Activated effector memory CD4-positive, alpha-beta T cell treated with anti-CD3 and anti-CD28 coated beads, Interleukin-2, amount 50 U/mL, for 16 hours (primary cell): ENCODE measurements at regions not wholly inside any gene's neighbourhood (a gene's known extent, or its start where the extent isn't known, plus 50 kb on each side); places are given as distances from the start of the nearest gene placed in this dataset.

Experiments used
- DNase-seq: peaks from one replicate; pipeline ENCODE4 v3.0.0-alpha.2; 2020

DNA sequence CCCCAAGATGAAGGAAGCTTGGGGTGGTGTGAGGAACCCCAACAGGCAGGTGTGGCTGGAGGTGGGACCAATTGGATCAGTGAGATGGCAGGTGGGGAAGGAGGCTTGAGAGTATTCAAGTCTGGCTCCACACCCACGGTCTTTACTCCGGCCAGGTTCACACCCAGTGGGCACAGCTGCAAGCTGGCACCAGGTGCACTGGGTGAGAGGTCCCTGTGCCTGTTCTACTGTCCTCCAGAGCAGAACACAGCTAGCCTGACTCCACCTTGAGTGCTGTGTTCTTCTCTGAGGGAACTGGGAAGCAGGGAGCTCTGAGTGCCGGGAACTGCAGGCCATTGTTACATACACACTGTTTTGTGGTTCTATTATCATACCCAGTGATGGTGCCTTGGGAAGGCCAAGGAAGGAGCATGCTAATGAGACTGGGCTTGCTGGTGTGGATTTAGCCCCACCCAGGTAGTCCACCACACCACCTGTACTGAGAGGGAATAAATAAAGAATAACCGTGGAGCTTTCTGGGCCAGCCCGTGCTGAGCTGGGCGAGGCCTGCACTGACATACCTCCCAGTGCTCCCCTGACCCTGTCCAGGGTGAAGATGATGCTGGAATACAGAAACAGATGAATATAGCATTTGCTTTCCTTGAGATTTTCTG lies 93.4 kb downstream of the ABHD5 start:
- DNase-seq = no peak

GRCh38 chr3:43784640-43785011 lies 93.9 kb downstream of the ABHD5 start:
- DNase-seq = no peak

- no peak for DNase-seq
Observed at GRCh38 chr3:43785551-43785950, 94.8 kb downstream of the ABHD5 start.

- DNase-seq = no peak
Observed at GRCh38 chr3:43786102-43786501, 95.4 kb downstream of the ABHD5 start.

DNA sequence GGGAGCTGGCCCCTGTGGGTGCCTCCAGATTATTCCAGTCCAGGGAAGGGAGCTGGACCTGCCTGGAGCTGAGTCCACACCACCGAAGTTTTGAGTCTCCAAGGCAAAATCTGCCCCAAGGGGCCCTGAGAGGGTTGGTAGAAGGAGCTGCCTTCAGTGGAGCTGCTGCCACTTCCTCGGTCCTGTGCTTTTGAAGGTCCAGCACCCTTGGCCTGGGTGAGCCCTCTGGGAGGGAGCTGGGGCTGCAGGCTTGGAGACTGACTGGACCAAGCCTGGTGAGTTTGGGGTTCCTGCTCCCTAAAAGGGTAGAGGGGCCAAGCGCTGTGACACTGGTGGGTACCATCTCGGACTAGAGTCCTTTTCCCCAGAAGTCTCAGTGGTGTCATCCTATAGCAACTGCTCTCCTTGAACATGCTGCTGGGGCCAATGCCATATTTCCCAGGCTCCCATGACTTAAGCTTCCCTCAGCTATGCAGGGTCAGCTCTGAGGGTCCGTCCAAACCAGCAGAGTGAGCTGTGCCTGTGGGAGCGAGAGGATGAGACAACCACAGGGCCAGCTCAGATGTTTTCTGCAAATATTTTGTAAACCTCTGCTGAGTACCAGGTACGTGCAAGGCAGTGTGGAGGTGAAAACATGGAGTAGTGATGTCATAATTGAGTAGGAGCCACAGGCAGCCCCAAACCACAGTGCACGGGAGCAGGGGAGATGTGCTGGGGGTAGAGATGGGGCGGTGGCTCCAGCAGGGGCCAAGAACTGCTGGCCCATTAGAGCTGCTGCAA lies 96.0 kb downstream of the ABHD5 start:
- DNase-seq = no peak

GRCh38 chr3:43787330-43787729 lies 96.6 kb downstream of the ABHD5 start:
- DNase-seq = no peak

- DNase-seq = no peak
Observed at GRCh38 chr3:43789028-43789427, 98.3 kb downstream of the ABHD5 start.

DNA sequence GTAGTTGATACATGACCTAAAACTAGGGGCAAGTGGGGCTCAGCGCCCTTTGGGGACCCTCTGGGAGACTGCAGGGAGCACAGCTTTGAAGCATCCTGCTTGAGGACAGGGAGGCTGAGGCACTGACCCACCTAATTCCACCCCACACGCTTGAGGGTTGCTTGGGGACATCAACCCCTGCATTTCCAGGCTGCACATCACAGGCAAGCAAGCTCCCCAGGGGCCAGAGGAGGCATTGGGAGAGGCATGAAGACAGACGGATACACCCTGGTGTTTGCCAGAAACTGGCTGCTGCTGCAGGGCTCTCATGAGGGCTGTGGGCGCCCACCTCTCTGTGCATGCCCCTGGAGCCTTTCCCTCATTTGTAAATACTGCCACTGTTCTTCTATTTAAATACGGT lies 99.3 kb downstream of the ABHD5 start:
- no peak for DNase-seq

DNA sequence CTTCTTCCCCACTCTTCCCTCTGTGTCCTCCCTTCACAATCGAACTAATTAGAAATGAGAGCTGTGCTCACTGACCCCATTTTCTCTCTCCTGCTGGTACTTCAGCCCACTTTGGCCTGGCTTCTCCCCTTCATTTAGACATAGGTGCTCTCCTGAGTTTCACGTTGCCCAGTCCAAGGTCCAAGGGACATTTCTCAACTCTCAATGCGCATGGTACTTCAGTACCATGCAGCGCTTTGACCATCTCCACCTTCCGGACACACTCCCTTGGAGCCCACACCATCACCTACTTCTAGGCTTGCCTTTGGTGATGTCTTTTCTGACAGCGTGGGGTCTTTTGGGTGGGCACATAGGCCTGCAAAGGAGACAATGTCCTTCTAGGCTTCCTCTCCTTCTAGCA lies 99.7 kb downstream of the ABHD5 start:
- no peak for DNase-seq

DNA sequence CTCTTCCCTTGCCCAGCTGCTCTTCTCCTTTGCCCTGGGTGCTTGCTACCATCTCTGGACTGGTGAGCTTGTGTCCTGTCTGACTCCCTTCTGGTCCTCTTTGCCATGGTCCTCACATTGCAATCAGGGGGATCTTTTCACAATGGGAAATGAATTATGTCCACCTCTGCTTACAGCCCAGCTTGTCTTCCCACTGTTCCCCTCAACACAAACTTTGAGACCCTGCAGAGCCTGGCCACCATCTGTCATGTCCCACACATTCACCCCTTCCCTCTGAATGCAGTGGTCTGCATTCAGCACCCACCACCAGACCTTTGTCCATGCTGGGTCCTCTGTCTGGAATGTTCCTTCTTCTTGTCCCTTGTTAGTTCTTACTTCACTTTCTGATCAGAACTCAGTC lies 100.5 kb downstream of the ABHD5 start:
- DNase-seq = no peak

DNA sequence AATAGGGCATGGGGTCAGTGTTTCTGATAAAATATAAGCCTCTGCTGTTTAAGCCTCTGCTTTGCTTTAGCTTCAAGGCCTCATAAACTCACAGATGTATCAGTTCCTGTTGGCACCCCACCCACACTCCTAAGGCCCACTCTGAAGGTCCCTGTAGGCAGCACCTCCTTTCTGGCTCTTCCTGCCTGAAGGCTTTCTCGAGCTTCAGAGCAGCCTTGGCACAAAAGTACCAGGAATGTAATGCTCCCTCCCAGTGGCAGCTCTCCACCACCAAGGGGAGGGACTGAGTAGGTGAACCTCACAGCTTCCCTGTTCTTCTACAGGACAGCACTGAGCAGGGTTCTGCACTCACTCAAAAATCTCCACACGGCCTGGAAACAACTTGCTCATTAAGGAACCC lies 102.2 kb downstream of the ABHD5 start:
- no peak for DNase-seq

- DNase-seq = no peak
Observed at GRCh38 chr3:43793648-43794372, 103.1 kb downstream of the ABHD5 start.

DNA sequence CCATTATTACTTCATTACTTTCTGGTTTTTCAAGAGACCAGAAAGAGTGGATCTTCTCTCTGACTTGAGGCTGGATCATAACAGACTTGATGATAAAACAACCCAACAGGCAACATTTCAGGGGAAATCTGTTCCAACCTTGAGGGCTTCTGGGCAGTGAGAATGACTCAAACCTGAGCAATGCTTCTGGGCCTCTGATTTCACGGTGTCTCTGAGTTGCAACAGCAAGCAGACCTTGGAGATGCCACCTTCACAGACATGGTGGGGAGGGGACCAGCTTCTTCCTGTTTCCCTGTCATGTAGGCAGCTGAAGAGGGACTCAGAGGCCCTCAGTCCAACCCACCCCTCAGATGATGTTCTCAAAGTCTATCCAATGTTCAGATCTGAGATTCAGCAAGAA lies 104.0 kb downstream of the ABHD5 start:
- DNase-seq = no peak

DNA sequence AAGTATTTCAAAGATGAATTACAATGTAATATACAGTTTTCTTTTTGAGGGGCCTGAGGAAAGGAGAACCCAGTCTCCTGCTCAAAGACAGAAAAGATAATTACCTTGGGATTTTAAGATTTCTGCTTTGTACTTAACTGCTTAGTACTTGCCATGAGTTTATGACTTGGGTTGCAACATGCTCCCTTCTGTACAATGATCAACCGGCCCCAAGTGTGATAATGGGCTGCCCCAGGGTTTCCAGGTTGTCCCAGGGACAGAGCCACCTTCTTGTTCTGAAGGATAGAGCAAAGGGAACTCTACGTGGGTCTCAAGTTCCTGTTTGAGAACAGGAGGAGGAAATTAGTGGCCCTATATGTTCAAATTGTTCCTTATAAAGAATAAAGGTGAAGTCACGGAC lies 104.8 kb downstream of the ABHD5 start:
- no peak for DNase-seq

DNA sequence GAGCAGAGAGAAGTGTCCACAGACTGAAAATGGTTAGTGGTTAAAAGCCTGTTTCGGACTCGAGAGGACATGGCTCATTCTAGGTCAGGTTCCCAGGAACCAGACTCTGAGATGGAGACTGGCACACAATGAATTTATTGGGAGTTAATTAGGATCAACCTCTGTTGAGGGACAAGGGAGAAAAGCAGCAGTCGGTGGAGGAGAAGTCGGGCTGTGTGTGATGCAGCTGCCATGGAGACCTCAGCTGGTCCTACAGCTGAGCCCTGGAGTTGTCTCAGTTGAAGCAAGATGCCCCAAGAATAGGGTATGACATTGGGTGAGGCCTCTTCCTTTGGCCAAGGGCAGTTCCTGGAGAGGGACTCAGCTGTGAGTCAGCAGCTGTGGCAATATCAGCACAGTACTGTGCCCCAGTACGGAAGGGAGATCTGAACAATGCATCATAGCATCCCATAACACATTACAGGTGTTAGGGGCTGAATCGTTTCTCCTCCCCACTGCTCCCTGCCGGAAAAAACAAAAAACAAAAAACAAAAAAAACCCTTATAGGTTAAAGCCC lies 105.4 kb downstream of the ABHD5 start:
- no peak for DNase-seq

DNA sequence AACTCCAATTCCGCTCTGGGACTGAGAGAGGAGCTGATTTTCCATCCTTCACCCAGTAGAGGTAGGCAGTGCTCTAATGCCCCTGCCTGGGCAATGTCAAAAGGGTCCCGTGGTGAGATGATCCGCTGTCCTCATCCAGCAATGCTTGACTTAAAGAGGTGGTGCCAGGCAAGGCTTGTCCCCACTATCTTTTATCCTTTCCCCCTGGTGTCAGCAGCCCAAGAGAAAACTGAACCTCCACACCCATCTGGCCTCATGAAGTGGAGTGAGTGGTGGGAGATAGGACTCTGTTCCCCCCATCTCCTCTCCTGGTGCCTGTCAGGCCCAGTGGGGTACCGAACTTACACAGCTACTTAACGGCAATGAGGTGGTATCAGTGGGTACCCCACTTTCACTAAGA lies 107.1 kb downstream of the ABHD5 start:
- DNase-seq = no peak

- DNase-seq = no peak
Observed at GRCh38 chr3:43810797-43811196, 120.1 kb downstream of the ABHD5 start.

- DNase-seq = no peak
Observed at GRCh38 chr3:43814461-43814860, 123.7 kb downstream of the ABHD5 start.

- DNase-seq = no peak
Observed at GRCh38 chr3:43816372-43816771, 125.6 kb downstream of the ABHD5 start.

DNA sequence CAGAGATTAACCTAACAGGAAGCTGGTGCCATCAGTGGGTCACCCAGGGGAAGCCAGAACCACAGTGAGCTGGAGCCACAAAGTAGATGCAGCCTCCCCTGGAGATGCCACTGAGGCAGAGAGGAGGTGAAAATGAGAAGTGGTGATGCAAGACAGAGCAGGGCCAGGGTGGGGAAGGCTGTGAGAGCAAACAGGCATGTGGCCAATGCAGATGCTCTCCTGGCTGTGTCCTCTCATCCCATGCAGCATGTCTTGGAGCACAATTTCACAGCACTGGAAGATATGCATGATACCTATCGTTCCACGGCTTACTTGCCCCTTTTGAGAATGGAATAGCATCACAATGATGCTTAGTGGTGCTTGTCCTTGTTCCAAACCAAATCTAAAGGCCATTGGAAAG lies 126.3 kb downstream of the ABHD5 start:
- DNase-seq = no peak

DNA sequence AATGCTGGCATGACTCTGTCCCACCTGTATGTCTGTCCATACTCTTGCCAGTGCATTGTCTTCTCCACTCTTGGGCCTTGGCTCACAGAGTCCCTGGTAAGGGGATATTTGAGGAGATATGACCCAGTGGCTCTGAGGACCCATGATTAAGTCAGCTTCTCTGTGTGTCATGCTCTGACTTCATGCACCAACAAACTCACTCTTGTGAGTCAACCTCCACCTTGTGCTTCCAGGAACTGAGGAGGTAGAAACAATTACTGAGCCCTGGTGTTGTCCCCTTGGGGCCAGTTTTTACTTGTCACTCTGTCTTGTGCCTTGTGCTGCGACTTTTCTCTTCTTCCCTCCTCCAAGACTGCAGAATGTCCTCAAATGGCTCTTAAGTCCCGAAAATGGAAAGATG lies 127.1 kb downstream of the ABHD5 start:
- DNase-seq = no peak

DNA sequence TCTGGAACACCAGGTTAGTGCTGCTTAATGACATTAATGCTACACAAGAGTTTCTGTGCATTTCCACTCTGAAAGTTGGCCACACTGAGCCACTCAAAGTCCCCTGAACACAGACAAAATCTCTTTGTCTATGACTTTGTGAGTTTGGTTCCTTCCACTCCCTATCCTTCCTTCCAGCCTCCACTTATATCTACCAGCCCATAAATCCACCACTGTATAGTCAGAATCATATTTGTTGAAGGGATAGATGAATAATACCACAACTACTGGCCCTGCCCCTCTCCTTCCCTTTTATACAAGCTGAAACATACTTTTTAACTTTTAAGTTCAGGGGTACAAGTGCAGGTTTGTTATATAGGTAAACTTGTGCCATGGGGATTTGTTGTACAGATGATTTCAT lies 127.5 kb downstream of the ABHD5 start:
- DNase-seq = no peak

DNA sequence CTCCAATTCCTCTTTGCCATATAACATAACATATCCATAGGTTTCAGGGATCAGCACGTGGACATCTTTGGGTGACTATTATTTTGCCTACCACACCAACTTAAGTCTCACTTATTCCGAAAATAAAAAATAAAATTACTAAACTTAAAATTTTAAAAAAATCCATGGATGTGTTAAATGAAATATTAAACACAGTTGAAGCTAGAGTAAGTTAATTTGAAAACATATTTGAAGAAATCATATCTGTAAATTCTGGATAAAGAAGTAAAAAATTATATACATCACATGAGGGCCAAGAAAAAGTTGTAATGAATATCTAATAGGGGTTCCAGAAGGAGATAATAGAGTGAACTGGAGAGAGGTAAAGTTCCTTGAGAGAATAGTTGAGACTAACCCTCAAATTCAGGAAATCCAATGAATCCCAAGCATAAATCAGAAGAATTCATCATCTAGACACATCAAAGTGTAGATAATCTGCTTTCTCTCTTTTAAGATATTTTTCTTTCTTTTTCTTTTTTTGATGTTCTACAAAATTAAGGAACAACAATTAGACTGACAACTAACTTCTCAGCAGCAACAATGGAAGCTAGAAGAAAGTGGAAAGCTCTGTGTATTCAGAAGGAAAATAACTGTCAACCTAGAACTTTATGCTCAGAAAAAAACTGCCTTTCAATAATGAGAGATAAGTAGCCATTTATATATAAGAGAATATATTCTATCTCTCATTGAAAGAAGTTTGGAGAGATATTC lies 147.4 kb downstream of the ABHD5 start:
- DNase-seq = no peak
